Parathyroid adenoma (tissue), 2 donors: ENCODE measurements at regions not wholly inside any gene's neighbourhood (a gene's known extent, or its start where the extent isn't known, plus 50 kb on each side); places are given as distances from the start of the nearest gene placed in this dataset.

ENCODE experiments used
- H2AFZ ChIP-seq: fragments of 300-600 bp; sonication (generic); one replicate; pipeline ENCODE4 v1.7.0; 2017; ENCODE audit warnings: antibody characterized with exemption, mild to moderate bottlenecking
- H3K27ac ChIP-seq: fragments of 300-600 bp; sonication (generic); one replicate; pipeline ENCODE4 v1.7.0; 2017
- H3K27me3 ChIP-seq: fragments of 300-600 bp; sonication (generic); one replicate; pipeline ENCODE4 v1.7.0; 2017; ENCODE audit warnings: low read length; ENCODE audit not compliant: control insufficient read depth, insufficient read depth
- H3K36me3 ChIP-seq: fragments of 300-600 bp; sonication (generic); one replicate; pipeline ENCODE4 v1.7.0; 2017; ENCODE audit warnings: low read length; ENCODE audit not compliant: control insufficient read depth, insufficient read depth
- H3K4me1 ChIP-seq: fragments of 300-600 bp; sonication (generic); one replicate; pipeline ENCODE4 v1.7.0; 2017; ENCODE audit warnings: control low read depth
- H3K4me2 ChIP-seq: fragments of 300-600 bp; sonication (generic); one replicate; pipeline ENCODE4 v1.7.0; 2017; ENCODE audit warnings: low read length
- H3K4me3 ChIP-seq: fragments of 300-600 bp; sonication (generic); one replicate; pipeline ENCODE4 v1.7.0; 2017; ENCODE audit warnings: low read depth, low read length
- H3K79me2 ChIP-seq: fragments of 300-600 bp; sonication (generic); one replicate; pipeline ENCODE4 v1.7.0; 2017; ENCODE audit warnings: control low read depth
- H3K9ac ChIP-seq: fragments of 300-600 bp; sonication (generic); one replicate; pipeline ENCODE4 v1.7.0; 2017; ENCODE audit warnings: mild to moderate bottlenecking
- H3K9me3 ChIP-seq: fragments of 300-600 bp; sonication (generic); one replicate; pipeline ENCODE4 v1.7.0; 2017; ENCODE audit warnings: low read length; ENCODE audit not compliant: control insufficient read depth
- CTCF ChIP-seq: fragments of 300-600 bp; sonication (generic); IDR thresholded peaks from one replicate; pipeline ENCODE4 v1.7.0; 2017; ENCODE audit warnings: antibody characterized with exemption, mild to moderate bottlenecking
- donor health status: primary hyperparathyroidism.

GRCh38 chr1:219010720-219011119 is 163.0 kb upstream of the LYPLAL1 start:
- no peak for TF ChIP-seq CTCF
- H2AFZ ChIP-seq = no peak overlapping the region
- no peaks in the 10 kb centered on the region for H3K27me3 ChIP-seq
- H3K4me3 ChIP-seq = no peak overlapping the region
- no peaks in the 10 kb centered on the region for H3K4me1 ChIP-seq
- H3K9ac ChIP-seq = no peak overlapping the region
- no peaks in the 10 kb centered on the region for H3K9me3 ChIP-seq
- no peak overlapping the region for H3K27ac ChIP-seq
- H3K79me2 ChIP-seq = no peaks in the 10 kb centered on the region
- H3K36me3 ChIP-seq = no peaks in the 10 kb centered on the region
- no peak overlapping the region for H3K4me2 ChIP-seq

GRCh38 chr1:219020386-219020785 is 153.3 kb upstream of the LYPLAL1 start:
- Histone ChIP-seq H2AFZ (no peak overlapping the region), H3K4me2 (no peak overlapping the region), H3K4me1 (no peaks in the 10 kb centered on the region), H3K9ac (no peak overlapping the region), H3K4me3 (no peak overlapping the region), H3K27ac (no peak overlapping the region), H3K79me2 (no peaks in the 10 kb centered on the region), H3K9me3 (no peaks in the 10 kb centered on the region), H3K27me3 (no peaks in the 10 kb centered on the region), H3K36me3 (no peaks in the 10 kb centered on the region)
- TF ChIP-seq CTCF = no peak

DNA sequence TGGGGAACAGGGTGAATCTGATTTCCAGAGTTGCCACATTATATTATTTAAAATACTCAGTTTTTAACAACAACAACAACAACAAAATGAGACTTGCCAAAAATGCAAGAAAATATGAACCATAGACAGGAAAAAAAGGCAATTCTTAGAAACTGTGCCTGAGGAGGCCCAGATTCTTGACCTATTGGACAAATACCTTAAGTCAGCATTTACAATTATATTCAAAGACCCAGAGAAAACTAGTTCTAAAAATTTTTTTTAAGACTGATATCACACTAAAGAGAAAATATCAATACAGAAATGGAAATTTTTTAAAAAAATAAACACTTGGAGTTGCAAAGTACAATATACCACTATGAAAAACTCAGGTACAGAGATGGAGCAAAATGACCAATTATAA is 152.8 kb upstream of the LYPLAL1 start:
- H3K4me2 ChIP-seq = no peak overlapping the region
- no peaks in the 10 kb centered on the region for H3K9me3 ChIP-seq
- no peak overlapping the region for H2AFZ ChIP-seq
- no peaks in the 10 kb centered on the region for H3K27me3 ChIP-seq
- no peak for TF ChIP-seq CTCF
- H3K4me1 ChIP-seq = no peaks in the 10 kb centered on the region
- no peak overlapping the region for H3K9ac ChIP-seq
- H3K27ac ChIP-seq = no peak overlapping the region
- no peaks in the 10 kb centered on the region for H3K36me3 ChIP-seq
- H3K79me2 ChIP-seq = no peaks in the 10 kb centered on the region
- H3K4me3 ChIP-seq = no peak overlapping the region

DNA sequence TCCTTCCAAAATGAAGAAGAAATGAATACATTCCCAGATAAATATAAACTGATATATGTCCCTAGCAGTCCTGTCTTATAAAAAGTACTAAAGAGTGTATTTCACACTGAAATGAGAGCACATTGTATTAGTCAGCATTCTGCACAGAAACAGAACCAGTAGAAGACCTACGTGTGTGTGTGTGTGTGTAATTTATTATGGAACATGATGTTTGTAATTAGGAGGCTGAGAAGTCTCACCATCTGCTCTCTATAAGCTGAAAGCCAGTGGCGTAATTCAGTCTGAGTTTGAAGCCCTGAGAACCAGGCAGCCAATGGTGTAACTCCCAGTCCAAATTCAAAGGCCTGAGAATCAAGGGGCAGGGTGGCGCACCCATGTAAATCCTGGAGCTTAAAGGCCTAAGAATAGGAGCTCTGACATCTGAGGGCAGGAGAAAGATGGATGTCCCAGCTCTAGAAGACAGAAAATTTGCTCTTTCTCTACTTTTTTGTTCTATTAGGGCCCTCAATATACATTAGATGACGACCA is 146.5 kb upstream of the LYPLAL1 start:
- Histone ChIP-seq H3K9me3 (no peaks in the 10 kb centered on the region), H3K27ac (no peak overlapping the region), H3K4me1 (no peaks in the 10 kb centered on the region), H3K27me3 (no peaks in the 10 kb centered on the region), H3K4me2 (no peak overlapping the region), H2AFZ (no peak overlapping the region), H3K4me3 (no peak overlapping the region), H3K9ac (no peak overlapping the region), H3K79me2 (no peaks in the 10 kb centered on the region), H3K36me3 (no peaks in the 10 kb centered on the region)
- TF ChIP-seq CTCF = no peak

DNA sequence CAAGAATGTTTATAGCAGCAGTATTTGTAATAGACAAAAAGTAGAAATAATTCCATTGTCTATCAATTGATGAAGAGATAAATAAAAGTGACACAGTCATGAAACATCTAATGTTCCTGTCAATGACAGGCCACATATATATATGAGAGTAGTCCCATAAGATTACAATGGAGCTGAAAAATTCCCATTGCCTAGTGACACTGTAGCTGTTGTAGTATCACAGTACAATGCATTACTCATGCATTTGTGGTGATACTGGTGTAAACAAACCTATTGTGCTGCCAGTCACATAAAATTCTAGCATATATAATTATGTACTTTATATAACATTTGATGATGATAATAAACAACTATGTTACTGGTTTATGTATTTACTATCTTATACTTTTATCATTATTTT is 141.9 kb upstream of the LYPLAL1 start:
- Histone ChIP-seq H3K9me3 (no peaks in the 10 kb centered on the region), H3K4me1 (no peaks in the 10 kb centered on the region), H3K4me2 (no peak overlapping the region), H3K79me2 (no peaks in the 10 kb centered on the region), H3K27me3 (no peaks in the 10 kb centered on the region), H3K4me3 (no peak overlapping the region), H3K27ac (no peak overlapping the region), H3K36me3 (no peaks in the 10 kb centered on the region), H3K9ac (no peak overlapping the region), H2AFZ (no peak overlapping the region)
- no peak for TF ChIP-seq CTCF
